HUES48 (cell line): ENCODE measurements at regions not wholly inside any gene's neighbourhood (a gene's known extent, or its start where the extent isn't known, plus 50 kb on each side); places are given as distances from the start of the nearest gene placed in this dataset.
"Not testable (repeated sequence)": the region's sequence is repeated elsewhere in the genome, so short reads cannot be mapped to it uniquely, and the experiment has no call there.

Experiments
- H3K27ac ChIP-seq: one replicate; pipeline ENCODE4 v1.7.0; 2013; ENCODE audit warnings: low read depth, low read length, inconsistent platforms
- H3K27me3 ChIP-seq: 2 replicates; pipeline ENCODE4 v1.6.1; 2013; ENCODE audit warnings: mild to moderate bottlenecking, low read length; ENCODE audit not compliant: control insufficient read depth, insufficient read depth
- H3K36me3 ChIP-seq: 2 replicates; pipeline ENCODE4 v1.6.1; 2013; ENCODE audit warnings: low read length; ENCODE audit not compliant: control insufficient read depth, insufficient read depth
- H3K4me1 ChIP-seq: 2 replicates; pipeline ENCODE4 v1.6.1; 2013; ENCODE audit warnings: mild to moderate bottlenecking, low read length; ENCODE audit not compliant: control insufficient read depth, insufficient read depth
- H3K4me3 ChIP-seq: 2 replicates; pipeline ENCODE4 v1.5.1; 2013; ENCODE audit warnings: mild to moderate bottlenecking, low read depth, low read length
- H3K9ac ChIP-seq: 2 replicates; pipeline ENCODE4 v1.6.1; 2013; ENCODE audit warnings: mild to moderate bottlenecking, low read depth, low read length, moderate library complexity
- H3K9me3 ChIP-seq: 2 replicates; pipeline ENCODE4 v1.6.1; 2013; ENCODE audit warnings: low read length; ENCODE audit not compliant: control insufficient read depth, insufficient read depth

GRCh38 chr4:144421056-144421455 lies 224.9 kb upstream of the HHIP start:
- Histone ChIP-seq H3K4me3 (no peak overlapping the region), H3K4me1 (no peaks in the 10 kb centered on the region), H3K27me3 (no peaks in the 10 kb centered on the region), H3K27ac (no peak overlapping the region), H3K9ac (no peak overlapping the region), H3K9me3 (no peaks in the 10 kb centered on the region), H3K36me3 (no peaks in the 10 kb centered on the region)

GRCh38 chr4:144421839-144422565 lies 224.0 kb upstream of the HHIP start:
- Histone ChIP-seq H3K9me3 (no peaks in the 10 kb centered on the region), H3K27me3 (no peaks in the 10 kb centered on the region), H3K4me1 (no peaks in the 10 kb centered on the region), H3K36me3 (no peaks in the 10 kb centered on the region), H3K27ac (no peak overlapping the region), H3K9ac (no peak overlapping the region), H3K4me3 (no peak overlapping the region)

GRCh38 chr4:144423930-144424329 lies 222.0 kb upstream of the HHIP start:
- Histone ChIP-seq H3K9ac (no peak overlapping the region), H3K36me3 (no peaks in the 10 kb centered on the region), H3K4me3 (no peak overlapping the region), H3K27ac (no peak overlapping the region), H3K4me1 (no peaks in the 10 kb centered on the region), H3K9me3 (no peaks in the 10 kb centered on the region), H3K27me3 (no peaks in the 10 kb centered on the region)

- H3K9me3 ChIP-seq, H3K27me3 ChIP-seq, H3K4me1 ChIP-seq, H3K9ac ChIP-seq, H3K4me3 ChIP-seq, H3K27ac ChIP-seq, H3K36me3 ChIP-seq: not testable (repeated sequence)
Observed at GRCh38 chr4:144426023-144426422, 219.9 kb upstream of the HHIP start.

GRCh38 chr4:144442713-144443112 lies 203.2 kb upstream of the HHIP start:
- no peaks in the 10 kb centered on the region for H3K27me3 ChIP-seq
- no peak overlapping the region for H3K27ac ChIP-seq
- no peak overlapping the region for H3K9ac ChIP-seq
- H3K9me3 ChIP-seq: no peaks in the 10 kb centered on the region; the same call in 1 of the 2 replicates
- no peaks in the 10 kb centered on the region for H3K36me3 ChIP-seq
- no peaks in the 10 kb centered on the region for H3K4me1 ChIP-seq
- no peak overlapping the region for H3K4me3 ChIP-seq

- no peaks in the 10 kb centered on the region for H3K27me3 ChIP-seq
- H3K27ac ChIP-seq: no peak overlapping the region
- no peaks in the 10 kb centered on the region for H3K4me1 ChIP-seq
- no peak overlapping the region for H3K4me3 ChIP-seq
- H3K9me3 ChIP-seq: no peaks in the 10 kb centered on the region; the same call in 1 of the 2 replicates
- no peak overlapping the region for H3K9ac ChIP-seq
- H3K36me3 ChIP-seq: no peaks in the 10 kb centered on the region
Observed at GRCh38 chr4:144449611-144450010, 196.3 kb upstream of the HHIP start.

- Histone ChIP-seq H3K36me3 (no peaks in the 10 kb centered on the region), H3K9ac (no peak overlapping the region), H3K4me3 (no peak overlapping the region), H3K4me1 (no peaks in the 10 kb centered on the region), H3K9me3 (no peaks in the 10 kb centered on the region; the same call in 1 of the 2 replicates), H3K27me3 (no peaks in the 10 kb centered on the region), H3K27ac (no peak overlapping the region)
Observed at GRCh38 chr4:144450526-144450925, 195.4 kb upstream of the HHIP start.

- H3K4me1 ChIP-seq: no peaks in the 10 kb centered on the region
- no peaks in the 10 kb centered on the region for H3K9me3 ChIP-seq
- no peaks in the 10 kb centered on the region for H3K27me3 ChIP-seq
- H3K27ac ChIP-seq: no peak overlapping the region
- H3K9ac ChIP-seq: no peak overlapping the region
- no peaks in the 10 kb centered on the region for H3K36me3 ChIP-seq
- no peak overlapping the region for H3K4me3 ChIP-seq
Observed at GRCh38 chr4:144451766-144452450, 194.0 kb upstream of the HHIP start.

- Histone ChIP-seq H3K27ac (no peak overlapping the region), H3K9ac (no peak overlapping the region), H3K4me3 (no peak overlapping the region), H3K4me1 (no peaks in the 10 kb centered on the region), H3K36me3 (no peaks in the 10 kb centered on the region), H3K27me3 (no peaks in the 10 kb centered on the region), H3K9me3 (no peaks in the 10 kb centered on the region)
Observed at GRCh38 chr4:144456196-144456595, 189.8 kb upstream of the HHIP start.

GRCh38 chr4:144461906-144462305 lies 184.1 kb upstream of the HHIP start:
- Histone ChIP-seq H3K4me1 (no peaks in the 10 kb centered on the region), H3K9me3 (no peaks in the 10 kb centered on the region), H3K36me3 (no peaks in the 10 kb centered on the region), H3K9ac (no peak overlapping the region), H3K27me3 (no peaks in the 10 kb centered on the region), H3K4me3 (no peak overlapping the region), H3K27ac (no peak overlapping the region)

- Histone ChIP-seq H3K4me3 (no peak overlapping the region), H3K9ac (no peak overlapping the region), H3K36me3 (no peaks in the 10 kb centered on the region), H3K9me3 (no peaks in the 10 kb centered on the region), H3K4me1 (no peaks in the 10 kb centered on the region), H3K27ac (no peak overlapping the region), H3K27me3 (no peaks in the 10 kb centered on the region)
Observed at GRCh38 chr4:144463236-144463635, 182.7 kb upstream of the HHIP start.
